ENCODE measurements at regions not wholly inside any gene's neighbourhood (a gene's known extent, or its start where the extent isn't known, plus 50 kb on each side); places are given as distances from the start of the nearest gene placed in this dataset.

- TF ChIP-seq, protein P1, sequence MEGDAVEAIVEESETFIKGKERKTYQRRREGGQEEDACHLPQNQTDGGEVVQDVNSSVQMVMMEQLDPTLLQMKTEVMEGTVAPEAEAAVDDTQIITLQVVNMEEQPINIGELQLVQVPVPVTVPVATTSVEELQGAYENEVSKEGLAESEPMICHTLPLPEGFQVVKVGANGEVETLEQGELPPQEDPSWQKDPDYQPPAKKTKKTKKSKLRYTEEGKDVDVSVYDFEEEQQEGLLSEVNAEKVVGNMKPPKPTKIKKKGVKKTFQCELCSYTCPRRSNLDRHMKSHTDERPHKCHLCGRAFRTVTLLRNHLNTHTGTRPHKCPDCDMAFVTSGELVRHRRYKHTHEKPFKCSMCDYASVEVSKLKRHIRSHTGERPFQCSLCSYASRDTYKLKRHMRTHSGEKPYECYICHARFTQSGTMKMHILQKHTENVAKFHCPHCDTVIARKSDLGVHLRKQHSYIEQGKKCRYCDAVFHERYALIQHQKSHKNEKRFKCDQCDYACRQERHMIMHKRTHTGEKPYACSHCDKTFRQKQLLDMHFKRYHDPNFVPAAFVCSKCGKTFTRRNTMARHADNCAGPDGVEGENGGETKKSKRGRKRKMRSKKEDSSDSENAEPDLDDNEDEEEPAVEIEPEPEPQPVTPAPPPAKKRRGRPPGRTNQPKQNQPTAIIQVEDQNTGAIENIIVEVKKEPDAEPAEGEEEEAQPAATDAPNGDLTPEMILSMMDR (conservative IDR thresholded peaks at IDR 0.05; ENCODE audit: low read depth, low read length): no peak
- TF ChIP-seq EZH2 (IDR thresholded peaks at IDR 0.05; ENCODE audit: low read length, unreplicated experiment) (no peak), EZH2phosphoT487 (IDR thresholded peaks at IDR 0.05; ENCODE audit: borderline replicate concordance, low read length) (no peak)
- H3K4me1 ChIP-seq (ENCODE audit: insufficient read depth, low read length): no peaks in the 10 kb centered on the region
- no peaks in the 10 kb centered on the region for H3K36me3 ChIP-seq (ENCODE audit: low read depth, low read length)
- no peaks in the 10 kb centered on the region for H3K79me2 ChIP-seq (ENCODE audit: low read length)
- H3K4me3 ChIP-seq (ENCODE audit: low read length): no peak overlapping the region
- no peak overlapping the region for H3K4me2 ChIP-seq (ENCODE audit: low read length)
- DNase-seq (no peak), ATAC-seq (no peak)
- no peaks in the 10 kb centered on the region for H3K27me3 ChIP-seq (ENCODE audit: low read length)
- no TSS peak for BruUV-seq (replicated peaks)
- CTCF ChIA-PET: no interaction called here
- no peaks in the 10 kb centered on the region for H3K9me2 ChIP-seq (replicated peaks; ENCODE audit: low read length)
- intact Hi-C loops (cut with micrococcal nuclease): no loop called here
- no peaks in the 10 kb centered on the region for H4K20me1 ChIP-seq (ENCODE audit: low read length)
- POLR2A ChIA-PET (ENCODE audit: unreplicated experiment): no interaction called here
- H2AFZ ChIP-seq (ENCODE audit: low read length): no peak overlapping the region
- no peaks in the 10 kb centered on the region for H3F3A ChIP-seq (ENCODE audit: low read length, unreplicated experiment)
- no peak overlapping the region for H3K9ac ChIP-seq (ENCODE audit: low read length)
- H3K27ac ChIP-seq (ENCODE audit: low read length): no peak overlapping the region
- no peaks in the 10 kb centered on the region for H3K9me3 ChIP-seq (ENCODE audit: low read length)
Measured at GRCh38 chr4:162866565-162866964, 300.1 kb downstream of the NAF1 start.

GRCh38 chr4:162865102-162865501 lies 301.6 kb downstream of the NAF1 start:
- no peak for DNase-seq
- no peak overlapping the region for H3K9ac ChIP-seq (ENCODE audit: low read length)
- no peaks in the 10 kb centered on the region for H3F3A ChIP-seq (ENCODE audit: low read length, unreplicated experiment)
- POLR2A ChIA-PET (ENCODE audit: unreplicated experiment): no interaction called here
- H3K79me2 ChIP-seq (ENCODE audit: low read length): no peaks in the 10 kb centered on the region
- intact Hi-C loops (cut with micrococcal nuclease): no loop called here
- no peak overlapping the region for H3K27ac ChIP-seq (ENCODE audit: low read length)
- CTCF ChIA-PET: no interaction called here
- no peak overlapping the region for H2AFZ ChIP-seq (ENCODE audit: low read length)
- H3K4me1 ChIP-seq (ENCODE audit: insufficient read depth, low read length): no peaks in the 10 kb centered on the region
- TF ChIP-seq EZH2phosphoT487 (IDR thresholded peaks at IDR 0.05; ENCODE audit: borderline replicate concordance, low read length) (no peak), EZH2 (IDR thresholded peaks at IDR 0.05; ENCODE audit: low read length, unreplicated experiment) (no peak)
- TF ChIP-seq, protein P1 (conservative IDR thresholded peaks at IDR 0.05; ENCODE audit: low read depth, low read length): no peak
- no peak overlapping the region for H3K4me3 ChIP-seq (ENCODE audit: low read length)
- ATAC-seq: no peak
- no peaks in the 10 kb centered on the region for H4K20me1 ChIP-seq (ENCODE audit: low read length)
- no peaks in the 10 kb centered on the region for H3K9me2 ChIP-seq (replicated peaks; ENCODE audit: low read length)
- no TSS peak for BruUV-seq (replicated peaks)
- H3K36me3 ChIP-seq (ENCODE audit: low read depth, low read length): no peaks in the 10 kb centered on the region
- H3K9me3 ChIP-seq (ENCODE audit: low read length): no peaks in the 10 kb centered on the region
- no peaks in the 10 kb centered on the region for H3K27me3 ChIP-seq (ENCODE audit: low read length)
- no peak overlapping the region for H3K4me2 ChIP-seq (ENCODE audit: low read length)

DNA sequence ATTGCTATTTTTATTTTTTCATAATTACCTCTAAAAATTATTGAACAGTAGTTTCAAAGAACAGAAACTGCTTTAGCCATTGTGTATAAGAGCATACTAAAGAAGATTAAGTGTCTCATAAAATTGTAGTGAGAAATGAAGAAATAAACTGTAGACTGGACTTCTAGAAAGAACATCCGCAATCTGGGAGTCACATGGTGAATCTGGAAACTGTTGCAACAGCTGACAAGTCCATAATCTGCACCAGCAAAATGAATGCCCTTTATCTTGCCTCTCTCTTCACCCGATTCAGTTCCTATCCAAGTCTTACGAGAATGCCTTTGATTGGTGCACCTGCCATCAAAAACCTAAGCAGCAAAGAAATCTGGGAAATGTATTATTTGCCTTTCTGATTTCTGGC lies 312.9 kb downstream of the NAF1 start:
- no TSS peak for BruUV-seq (replicated peaks)
- no peak for DNase-seq
- Histone ChIP-seq H2AFZ (ENCODE audit: low read length) (no peak overlapping the region), H3K9me3 (ENCODE audit: low read length) (no peaks in the 10 kb centered on the region), H3K27me3 (ENCODE audit: low read length) (no peaks in the 10 kb centered on the region), H3K4me1 (ENCODE audit: insufficient read depth, low read length) (no peaks in the 10 kb centered on the region), H3K36me3 (ENCODE audit: low read depth, low read length) (no peaks in the 10 kb centered on the region), H3K4me2 (ENCODE audit: low read length) (no peak overlapping the region), H3K27ac (ENCODE audit: low read length) (no peak overlapping the region), H3K9me2 (replicated peaks; ENCODE audit: low read length) (no peaks in the 10 kb centered on the region), H3K9ac (ENCODE audit: low read length) (no peak overlapping the region), H3F3A (ENCODE audit: low read length, unreplicated experiment) (no peaks in the 10 kb centered on the region), H3K4me3 (ENCODE audit: low read length) (no peak overlapping the region), H4K20me1 (ENCODE audit: low read length) (no peaks in the 10 kb centered on the region), H3K79me2 (ENCODE audit: low read length) (no peaks in the 10 kb centered on the region)
- POLR2A ChIA-PET (ENCODE audit: unreplicated experiment): no interaction called here
- intact Hi-C loops (cut with micrococcal nuclease): no loop called here
- ATAC-seq: no peak
- CTCF ChIA-PET: no interaction called here
- TF ChIP-seq, protein P1 (conservative IDR thresholded peaks at IDR 0.05; ENCODE audit: low read depth, low read length): no peak
- no peak for TF ChIP-seq EZH2 (IDR thresholded peaks at IDR 0.05; ENCODE audit: low read length, unreplicated experiment)
- TF ChIP-seq EZH2phosphoT487 (IDR thresholded peaks at IDR 0.05; ENCODE audit: borderline replicate concordance, low read length): no peak

All from PC-3 (cell line).